Liver (tissue), 3 donors: ENCODE measurements at regions not wholly inside any gene's neighbourhood (a gene's known extent, or its start where the extent isn't known, plus 50 kb on each side); places are given as distances from the start of the nearest gene placed in this dataset.

Source experiments
- HNF4A ChIP-seq, 2 donors: conservative IDR thresholded peaks; 2 replicates each; pipeline ENCODE4 v1.6.1; 2016; ENCODE audit warnings: antibody characterized with exemption in 2 of 2, mild to moderate bottlenecking in 2 of 2
- SP1 ChIP-seq: IDR thresholded peaks from 2 replicates; pipeline ENCODE4 v1.6.1; 2018; ENCODE audit warnings: antibody characterized with exemption, mild to moderate bottlenecking
- TF ChIP-seq, protein P1 (sequence below): fragments of 150-350 bp; IDR thresholded peaks from 2 replicates; pipeline ENCODE4 v1.5.1; 2017; ENCODE audit warnings: improper control_type of control experiment, low read depth, low read length; ENCODE audit not compliant: missing input control
- donor health status: healthy.
- donor health status: healthy.

DNA sequence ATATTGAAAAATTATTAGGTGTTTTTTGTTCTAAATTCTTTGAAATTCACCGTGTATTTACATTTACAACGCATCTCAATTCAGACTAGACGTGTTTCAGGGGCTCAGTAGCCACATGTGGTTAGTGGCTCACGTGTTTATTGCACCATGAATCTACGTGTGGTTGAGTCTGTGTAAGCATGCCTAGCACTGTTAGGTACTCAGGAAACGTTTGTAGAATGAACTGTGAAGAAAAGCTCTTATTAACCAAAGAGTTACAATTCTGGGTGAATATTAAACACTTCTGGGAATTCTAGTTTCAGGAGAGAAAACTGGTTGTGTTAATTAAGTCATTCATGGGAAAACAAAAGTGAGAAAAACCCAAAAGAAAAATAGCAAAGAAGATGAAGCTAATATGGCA is 117.5 kb upstream of the CDH6 start:
- TF ChIP-seq, protein P1, sequence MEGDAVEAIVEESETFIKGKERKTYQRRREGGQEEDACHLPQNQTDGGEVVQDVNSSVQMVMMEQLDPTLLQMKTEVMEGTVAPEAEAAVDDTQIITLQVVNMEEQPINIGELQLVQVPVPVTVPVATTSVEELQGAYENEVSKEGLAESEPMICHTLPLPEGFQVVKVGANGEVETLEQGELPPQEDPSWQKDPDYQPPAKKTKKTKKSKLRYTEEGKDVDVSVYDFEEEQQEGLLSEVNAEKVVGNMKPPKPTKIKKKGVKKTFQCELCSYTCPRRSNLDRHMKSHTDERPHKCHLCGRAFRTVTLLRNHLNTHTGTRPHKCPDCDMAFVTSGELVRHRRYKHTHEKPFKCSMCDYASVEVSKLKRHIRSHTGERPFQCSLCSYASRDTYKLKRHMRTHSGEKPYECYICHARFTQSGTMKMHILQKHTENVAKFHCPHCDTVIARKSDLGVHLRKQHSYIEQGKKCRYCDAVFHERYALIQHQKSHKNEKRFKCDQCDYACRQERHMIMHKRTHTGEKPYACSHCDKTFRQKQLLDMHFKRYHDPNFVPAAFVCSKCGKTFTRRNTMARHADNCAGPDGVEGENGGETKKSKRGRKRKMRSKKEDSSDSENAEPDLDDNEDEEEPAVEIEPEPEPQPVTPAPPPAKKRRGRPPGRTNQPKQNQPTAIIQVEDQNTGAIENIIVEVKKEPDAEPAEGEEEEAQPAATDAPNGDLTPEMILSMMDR, result no peak
- TF ChIP-seq SP1 (no peak), HNF4A (conservative IDR thresholded peaks at IDR 0.05) (no peak)
